ENCODE measurements at regions not wholly inside any gene's neighbourhood (a gene's known extent, or its start where the extent isn't known, plus 50 kb on each side); places are given as distances from the start of the nearest gene placed in this dataset.
"Not testable (repeated sequence)": the region's sequence is repeated elsewhere in the genome, so short reads cannot be mapped to it uniquely, and the experiment has no call there.

DNA sequence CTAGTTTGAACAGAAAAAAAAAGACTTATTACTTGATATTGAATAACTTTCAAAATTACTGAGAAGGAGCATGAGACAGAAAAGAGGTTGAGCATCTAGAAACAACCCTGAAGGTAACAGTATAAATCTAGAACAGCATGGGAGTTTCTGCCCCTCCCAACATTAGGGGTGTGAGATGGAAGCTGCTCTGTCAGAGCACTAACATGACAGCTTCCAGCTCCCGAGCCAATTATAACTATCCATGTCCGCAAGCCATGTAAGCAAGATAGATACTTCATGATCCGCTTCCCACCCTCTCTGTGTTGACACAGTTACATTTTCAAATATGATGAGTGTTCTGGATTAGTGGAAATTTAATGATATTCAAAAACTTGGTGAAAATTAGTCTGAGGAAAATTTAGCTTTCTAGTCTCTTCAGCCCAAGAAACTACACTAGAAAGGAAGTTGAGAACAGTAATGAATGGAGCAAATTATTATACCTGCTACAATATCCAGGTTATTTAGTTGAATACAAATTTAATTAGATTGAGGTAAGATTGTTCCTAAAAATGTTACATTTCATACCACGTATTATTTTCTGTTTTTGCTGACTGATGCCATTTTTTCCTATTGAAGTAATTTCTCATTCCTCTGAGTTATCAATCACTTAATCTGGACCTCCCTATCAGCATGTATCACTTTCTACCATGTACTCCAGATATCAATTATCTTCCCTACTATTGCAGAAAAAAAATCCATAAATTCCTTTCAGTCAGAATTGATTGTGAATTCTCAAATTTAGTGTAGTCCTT is 129.3 kb upstream of the SLIT2 start:
- no peak for DNase-seq

DNA sequence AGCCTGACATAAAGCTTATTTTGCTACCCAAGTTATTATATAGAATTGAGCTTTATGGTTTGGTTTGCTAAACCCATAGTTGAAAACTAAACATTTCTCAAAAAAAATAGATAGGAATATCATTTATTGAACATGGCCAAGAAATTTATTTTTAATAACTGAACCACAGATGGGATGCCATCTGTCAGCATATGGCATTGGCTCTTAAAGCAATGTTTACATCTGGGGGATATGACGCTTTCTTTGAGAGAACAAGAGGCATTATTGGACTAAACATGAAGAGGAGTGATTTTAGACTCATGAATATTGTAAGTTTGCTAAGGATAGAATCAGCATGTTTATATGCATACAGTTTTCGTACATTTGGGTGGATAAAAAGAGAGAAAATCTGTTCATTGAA is 132.6 kb upstream of the SLIT2 start:
- DNase-seq, result no peak

DNA sequence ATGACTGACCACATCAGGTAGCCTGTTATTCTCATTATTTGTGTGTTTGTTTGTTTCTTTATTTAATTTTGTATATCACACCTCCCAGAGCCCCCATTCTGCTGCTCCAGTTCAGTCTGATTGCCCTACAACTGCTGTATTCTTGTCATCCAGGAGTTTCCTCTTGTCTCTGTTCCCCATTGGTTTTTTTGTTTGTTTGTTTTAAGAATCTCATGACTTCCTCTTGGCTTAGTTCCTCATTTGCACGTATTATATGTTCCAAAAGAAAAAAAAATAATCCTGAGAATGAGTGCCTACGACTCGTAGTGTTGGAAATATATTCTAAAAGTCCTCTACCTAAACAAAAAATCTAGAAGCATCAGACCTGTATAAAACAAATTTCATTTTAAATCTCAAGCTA is 142.3 kb upstream of the SLIT2 start:
- DNase-seq, result no peak

DNA sequence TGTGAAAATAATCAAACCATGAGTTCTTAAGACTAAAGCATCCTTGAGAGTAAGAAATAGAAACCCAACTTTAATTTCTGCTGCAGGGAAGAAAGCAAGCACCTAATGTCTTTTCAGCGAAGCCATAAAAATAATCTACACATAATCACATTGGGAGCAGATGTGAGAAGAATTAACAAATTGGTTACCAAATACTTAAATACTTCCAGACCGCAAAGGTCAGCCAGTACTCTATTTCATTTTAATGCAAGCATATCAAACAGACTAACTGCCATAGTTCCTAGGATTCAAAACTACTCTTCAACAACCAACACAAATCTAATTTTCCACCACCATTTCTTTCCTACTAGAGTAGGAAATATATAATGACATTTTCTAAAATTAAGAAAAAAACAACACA is 144.8 kb upstream of the SLIT2 start:
- no peak for DNase-seq

DNA sequence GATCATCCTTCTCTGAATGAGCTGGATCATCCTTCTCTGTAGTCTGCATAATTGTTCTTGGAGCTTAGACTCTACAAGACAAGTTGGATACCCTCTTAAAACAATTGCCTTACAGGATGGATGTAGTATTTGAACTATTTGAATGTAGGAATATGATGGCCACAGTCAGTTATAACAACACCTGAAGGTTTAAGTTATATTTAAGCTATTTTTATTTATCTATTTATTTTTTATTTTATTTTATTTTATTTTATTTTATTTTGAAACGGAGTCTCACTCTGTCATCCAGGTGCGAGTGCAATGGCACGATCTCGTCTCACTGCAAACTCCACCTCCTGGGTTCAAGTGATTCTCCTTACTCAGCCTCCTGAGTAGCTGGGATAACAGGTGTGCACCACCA is 149.9 kb upstream of the SLIT2 start:
- no peak for DNase-seq

DNA sequence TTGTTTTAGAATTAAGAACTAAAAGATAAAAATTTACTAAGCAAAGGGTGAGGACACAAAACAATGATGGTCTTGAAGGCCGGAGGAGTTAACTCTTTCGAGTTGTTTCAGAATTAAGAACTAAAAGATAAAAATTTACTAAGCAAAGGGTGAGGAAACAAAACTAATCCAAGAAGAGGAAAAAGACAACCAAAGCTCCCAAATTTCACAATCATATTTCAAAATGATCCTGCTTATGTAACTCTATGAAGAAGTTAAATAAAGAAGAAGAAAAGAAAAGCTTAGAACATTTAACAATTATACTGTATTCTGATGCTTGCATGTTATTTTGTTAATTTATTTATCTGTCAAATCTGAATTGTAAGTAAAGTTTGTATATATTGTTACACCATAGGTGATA is 154.8 kb upstream of the SLIT2 start:
- DNase-seq, result peak; percentile 26

DNA sequence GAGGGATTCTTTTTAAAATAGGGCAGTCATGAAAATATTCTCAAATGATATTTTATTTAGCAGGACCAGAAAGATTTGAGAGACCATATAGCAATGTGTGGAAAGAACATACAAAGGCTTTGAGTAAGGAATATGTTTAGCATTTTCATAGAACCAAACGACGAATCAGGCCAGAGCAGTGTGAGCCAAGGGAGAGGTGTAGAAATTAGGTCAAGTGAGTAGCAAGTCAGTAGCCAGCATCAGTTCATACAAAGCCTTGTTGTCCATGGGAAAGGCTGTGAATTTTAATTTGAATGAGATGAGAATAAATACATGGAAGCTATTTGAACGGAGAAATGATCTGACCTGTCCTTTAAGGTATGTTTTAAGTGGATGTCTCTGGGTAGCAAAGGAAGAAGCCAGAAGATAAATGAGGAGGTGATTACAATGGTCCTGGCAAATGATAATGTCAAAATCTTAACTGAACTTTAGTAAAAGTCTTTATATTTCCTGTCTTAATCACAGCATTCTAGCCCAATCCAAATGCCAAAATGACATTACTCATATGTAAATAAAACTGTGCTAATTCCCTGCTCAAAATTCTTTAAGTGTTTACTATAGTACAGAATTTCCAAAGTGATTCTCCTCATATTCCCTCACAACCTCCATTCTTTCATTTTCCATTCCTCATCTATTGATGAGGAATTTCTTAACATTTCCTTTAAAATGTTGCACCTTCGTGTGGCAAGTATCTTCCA is 155.7 kb upstream of the SLIT2 start:
- DNase-seq, result no peak

DNA sequence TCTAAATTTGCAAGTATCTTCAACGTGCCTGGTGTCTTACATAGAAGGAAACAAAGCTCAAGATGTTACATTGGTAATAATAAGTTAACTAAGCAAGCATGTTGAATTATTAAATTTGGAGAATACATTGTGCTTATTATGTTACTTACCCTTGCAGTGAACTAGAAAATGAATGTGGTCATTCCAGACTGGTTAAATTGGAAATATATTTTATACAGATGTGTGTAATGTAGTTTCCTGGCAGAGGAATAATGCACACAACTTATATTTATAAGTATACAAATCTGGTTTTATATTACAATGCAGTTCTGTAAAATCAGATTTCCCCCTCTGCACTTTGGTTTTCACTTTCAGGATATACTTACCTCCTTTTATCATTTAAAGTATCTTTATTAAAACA is 159.9 kb upstream of the SLIT2 start:
- no peak for DNase-seq

DNA sequence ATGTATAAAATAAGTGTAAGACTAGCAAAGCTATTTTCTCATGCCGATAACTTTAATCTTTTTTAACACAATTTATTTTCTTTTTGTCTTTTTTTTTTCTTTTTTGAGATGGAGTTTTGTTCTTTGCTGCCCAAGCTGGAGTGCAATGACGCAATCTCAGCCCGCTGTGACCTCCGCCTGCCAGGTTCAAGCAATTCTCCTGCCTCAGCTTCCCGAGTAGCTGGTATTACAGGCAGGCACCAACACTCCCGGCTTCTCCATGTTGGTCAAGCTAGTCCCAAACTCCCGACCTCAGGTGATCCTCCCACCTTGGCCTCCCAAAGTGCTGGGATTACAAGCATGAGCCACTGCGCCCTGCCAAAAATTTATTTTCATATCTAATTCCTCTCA is 164.2 kb upstream of the SLIT2 start:
- DNase-seq, result no peak

DNA sequence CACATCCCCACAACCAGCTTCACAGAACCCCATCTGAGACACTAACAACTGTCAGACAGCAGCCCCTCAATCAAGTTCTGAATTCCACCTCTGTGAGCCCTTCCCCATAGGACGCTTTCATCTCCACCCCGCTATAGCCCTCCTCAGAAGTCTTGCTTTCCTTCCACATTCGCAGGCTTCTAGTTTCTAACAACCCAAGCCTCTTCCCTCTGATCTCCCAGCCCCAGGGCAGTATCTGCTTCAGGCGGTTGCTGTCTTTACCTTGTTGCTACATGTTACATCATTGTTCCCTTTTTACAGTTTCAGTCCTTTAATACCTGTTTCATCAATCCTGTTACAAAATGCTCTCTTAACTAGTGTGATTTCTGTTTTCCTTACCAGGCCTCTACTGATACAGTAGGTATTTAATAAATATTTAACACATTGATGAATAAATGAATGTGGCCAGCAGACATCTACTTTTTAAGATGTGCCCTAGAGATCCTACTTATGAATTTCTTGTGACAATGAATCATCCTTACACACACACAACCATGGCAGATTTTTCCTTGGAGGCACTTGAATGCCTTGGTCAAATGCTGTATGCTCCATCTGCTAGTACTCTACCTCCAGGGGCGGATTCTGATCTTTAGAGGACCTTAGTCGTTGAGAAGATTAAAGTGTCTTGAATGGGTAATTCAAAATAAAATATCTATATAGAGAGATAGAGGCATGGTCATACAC is 164.7 kb upstream of the SLIT2 start:
- DNase-seq, result no peak

DNA sequence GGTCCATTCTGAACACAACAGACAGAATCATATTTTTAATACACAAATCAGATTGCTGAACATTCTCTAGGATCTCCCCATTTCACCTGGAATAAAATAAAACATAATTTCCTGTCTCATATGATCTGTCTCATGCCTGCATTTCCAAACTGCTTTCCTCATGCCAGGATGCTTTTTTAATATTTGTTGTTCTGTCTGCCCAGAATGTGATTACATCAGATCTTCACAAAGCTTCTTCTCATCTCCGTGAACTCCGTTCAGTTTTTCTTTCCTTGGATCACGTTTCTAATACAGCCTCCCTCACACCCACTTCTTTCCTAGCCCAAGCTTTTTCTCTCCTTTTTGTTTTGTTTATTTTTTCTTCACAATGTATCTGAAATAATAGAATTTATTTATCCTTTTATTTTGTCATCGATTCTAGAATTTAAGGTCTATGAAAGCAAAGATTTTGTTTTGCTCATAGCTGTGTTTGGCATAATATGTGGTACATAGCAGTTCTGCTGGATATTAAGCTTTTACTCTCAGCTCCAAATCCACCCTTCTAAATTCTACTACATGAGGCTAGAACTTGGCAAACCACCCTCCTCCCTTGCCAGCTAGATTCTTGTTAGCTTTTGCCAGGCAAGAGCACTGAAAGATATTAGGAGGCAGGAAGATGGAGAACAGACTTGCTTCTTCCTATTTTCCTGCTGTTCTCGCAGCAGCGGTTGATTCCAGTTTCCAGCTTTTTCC is 165.5 kb upstream of the SLIT2 start:
- DNase-seq, result no peak

DNA sequence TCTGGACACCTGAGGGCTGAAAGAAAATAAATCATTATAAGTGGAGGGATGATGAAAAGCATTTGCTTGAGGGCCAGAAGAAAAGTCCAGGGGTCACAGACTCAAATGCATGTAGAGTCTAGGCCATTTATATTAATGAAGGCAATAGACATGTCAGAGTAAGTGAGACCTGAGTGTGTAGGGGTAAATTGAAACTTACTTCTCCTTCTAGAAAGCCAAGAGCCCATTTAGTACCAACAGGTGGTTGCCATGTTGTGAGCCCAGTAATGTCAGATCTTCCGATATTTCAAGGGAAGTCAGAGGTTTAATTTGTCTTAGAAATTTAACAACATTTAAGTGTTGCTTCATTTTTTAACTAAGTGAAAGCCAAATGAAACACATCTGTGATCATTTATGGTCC is 166.1 kb upstream of the SLIT2 start:
- DNase-seq, result no peak

DNA sequence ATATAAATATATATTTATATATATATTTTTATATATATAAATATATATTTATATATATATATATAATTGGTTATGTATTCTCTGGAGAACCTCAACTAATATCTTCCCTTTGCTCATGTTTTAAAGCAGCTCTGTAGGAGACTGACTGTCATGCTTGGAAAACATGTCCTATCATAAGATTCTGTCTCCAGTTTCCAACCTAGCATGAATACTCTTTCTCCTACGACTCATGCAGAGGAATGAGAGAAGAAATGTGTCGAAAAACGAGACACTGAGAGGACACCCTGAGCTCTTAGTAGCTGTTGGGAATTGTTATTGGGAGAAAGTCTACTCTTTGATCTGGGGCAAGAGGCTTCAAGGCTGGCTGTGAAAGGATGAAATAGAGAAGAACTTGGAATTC is 166.5 kb upstream of the SLIT2 start:
- DNase-seq, result no peak

DNA sequence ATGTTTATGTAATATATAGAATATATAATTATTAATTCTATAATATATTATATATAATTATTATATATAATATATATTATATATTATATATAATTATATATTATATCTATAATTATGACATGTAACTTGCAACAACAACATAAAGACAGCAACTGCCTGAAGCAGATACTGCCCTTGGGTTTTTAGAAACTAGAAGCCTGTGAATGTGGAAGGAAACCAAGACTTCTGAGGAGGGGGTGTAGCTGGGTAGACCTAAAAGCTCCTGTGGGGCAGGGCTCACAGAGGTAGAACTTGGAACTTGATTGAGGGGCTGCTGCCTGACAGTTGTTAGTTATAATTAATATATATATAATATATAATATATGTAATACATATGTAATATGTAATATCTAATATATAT is 167.2 kb upstream of the SLIT2 start:
- no peak for DNase-seq

DNA sequence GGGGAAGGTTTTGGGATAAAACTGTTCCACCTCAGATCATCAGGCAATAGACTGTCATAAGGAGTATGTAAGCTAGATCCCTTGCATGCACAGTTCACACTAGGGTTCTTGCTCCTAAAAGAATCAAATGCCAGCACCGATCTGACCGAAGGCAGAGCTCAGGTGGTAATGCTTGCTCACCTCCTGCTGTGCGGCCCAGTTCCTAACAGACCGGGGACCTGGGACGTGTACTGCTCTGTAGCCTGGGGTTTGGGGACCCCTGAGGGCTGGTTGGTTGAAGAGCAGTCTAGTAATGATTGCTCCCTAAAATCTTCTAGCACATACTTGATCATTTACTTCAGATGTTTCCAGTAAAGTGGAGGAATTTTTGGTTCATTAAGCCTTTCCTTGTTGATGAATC is 173.1 kb upstream of the SLIT2 start:
- no peak for DNase-seq

DNA sequence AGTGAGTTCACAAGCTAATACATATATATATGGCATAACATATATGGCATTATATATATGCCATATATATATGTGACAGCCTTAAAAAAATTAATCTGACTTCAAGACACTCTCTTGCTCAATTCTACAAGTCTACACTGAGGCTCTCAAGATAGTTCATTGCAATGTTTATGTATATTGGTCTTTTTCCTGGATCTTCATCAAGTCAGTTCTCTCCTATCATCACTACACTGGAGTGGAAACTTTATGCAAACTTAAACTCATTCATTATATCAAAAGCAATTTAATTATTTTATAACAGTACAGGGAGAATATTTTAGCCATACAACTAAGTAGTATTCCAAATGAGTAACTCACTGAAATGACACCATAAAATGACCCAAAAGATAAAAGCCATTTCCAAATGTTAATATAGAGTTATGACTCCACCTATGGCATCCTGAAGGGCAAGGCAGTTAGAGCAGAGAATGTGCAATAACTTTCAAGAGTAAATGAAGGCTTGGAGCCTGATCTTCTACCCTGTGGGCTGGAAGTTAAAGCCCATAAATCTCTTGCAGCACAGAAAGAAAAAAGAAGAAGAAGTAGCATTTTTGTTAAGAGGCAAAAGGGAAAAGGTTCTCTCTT is 176.3 kb upstream of the SLIT2 start:
- DNase-seq, result no peak

DNA sequence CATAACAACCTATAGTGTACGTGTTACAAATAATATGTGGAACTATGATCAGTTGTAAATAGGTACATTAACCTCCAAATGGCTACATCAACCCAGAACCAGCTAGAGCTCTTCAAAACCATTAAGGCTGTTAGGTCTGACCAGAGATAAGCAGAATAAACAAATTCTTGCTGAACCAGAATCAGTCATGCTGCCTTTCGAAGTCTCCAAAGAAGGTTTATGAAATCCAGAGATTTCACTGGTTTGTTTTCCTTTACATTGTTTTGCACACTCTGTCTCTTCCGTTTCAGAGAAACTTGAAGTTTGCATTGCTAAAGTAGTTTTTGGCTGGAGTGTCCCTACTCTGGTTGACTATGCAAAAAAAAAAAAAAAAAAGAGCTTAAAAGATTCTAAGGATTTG is 177.3 kb upstream of the SLIT2 start:
- DNase-seq, result no peak

DNA sequence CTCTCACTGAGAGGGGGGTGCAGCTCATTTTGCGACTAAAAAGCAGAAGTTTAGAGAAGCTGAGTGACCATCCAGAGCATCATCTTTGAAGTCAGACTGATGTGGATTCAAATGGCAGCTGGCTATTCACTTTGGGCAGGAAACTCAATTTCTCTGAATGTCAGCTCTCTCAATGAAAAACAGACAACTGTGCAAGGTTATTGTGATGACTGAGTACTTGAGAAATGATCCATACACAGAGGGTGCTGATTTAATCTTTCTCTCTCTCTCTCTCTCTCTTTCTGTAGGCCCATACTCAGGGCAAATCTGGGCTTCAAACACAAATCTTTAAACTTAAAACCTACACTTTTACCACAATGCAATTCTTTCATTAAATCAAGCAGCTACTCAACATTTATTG is 185.8 kb upstream of the SLIT2 start:
- DNase-seq, result no peak

DNA sequence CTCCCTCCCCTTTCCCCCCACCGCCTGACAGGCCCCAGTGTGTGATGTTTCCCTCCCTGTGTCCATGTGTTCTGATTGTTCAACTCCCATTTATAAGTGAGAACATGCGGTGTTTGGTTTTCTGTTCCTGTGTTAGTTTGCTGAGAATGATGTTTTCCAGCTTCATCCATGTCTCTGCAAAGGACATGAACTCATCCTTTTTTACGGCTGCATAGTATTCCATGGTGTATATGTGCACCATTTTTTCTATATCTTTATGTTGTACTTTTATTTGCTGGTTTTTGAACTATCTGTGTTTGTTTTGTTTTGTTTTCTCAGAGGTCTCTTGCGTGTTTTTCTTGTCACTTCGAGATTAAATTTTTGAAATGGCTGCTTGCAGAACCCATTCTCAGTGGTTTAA is 188.8 kb upstream of the SLIT2 start:
- DNase-seq, result not testable (repeated sequence)

DNA sequence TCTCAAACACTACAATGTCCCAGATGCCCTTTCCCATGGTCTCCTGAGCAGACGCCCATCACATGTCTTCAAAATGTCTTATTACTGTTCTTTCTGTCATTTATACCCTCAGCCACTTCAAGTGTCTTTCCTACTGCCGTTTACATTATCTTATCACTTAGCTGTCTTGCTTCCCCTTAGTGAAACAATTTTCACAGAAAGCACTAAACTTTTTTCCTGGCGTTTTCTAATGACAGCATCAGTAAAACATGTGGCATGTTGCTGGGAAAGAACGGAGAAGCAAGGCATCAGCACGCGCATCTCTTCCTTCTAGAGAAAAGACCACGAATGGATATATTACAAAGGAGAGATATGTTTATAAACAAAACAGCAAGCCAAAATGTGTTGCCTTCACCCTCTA is 189.7 kb upstream of the SLIT2 start:
- DNase-seq, result no peak

DNA sequence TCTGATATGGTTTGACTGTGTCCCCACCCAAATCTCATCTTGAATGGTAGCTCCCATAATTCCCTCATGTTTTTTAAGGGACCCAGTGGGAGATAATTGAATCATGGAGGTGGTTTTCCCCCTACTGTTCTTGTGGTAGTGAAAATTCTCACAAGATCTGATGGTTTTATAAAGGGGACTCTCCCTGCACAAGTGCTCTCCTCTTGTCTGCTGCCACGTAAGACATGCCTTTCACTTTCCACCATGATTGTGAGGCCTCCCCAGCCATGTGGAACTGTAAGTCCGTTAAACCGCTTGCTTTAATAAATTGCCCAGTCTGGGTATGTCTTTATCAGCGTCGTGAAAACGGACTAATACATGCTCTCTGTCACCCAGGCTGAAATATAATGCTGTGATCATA is 200.9 kb upstream of the SLIT2 start:
- no peak for DNase-seq

DNA sequence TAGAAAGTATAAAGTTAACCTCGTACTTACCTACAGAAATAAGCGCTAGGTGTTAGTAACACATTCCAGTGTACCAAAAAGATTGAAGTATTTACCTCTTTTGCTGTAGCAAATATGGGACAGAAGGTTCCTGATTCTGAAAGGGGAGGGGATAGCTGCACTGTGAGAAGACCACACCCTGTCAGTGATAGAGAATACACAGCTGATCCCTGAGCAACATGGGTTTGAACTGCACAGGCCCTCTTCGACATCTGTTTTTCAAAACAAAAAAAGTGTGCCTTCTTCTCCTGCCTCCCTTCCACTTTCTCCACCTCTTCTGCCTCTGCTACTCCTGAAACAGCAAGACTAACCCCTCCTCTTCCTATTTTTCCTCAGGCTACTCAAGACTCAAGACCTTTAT is 201.8 kb upstream of the SLIT2 start:
- no peak for DNase-seq

All from MV-4-11 (cell line).